OCI-LY7 (cell line): ENCODE measurements at regions not wholly inside any gene's neighbourhood (a gene's known extent, or its start where the extent isn't known, plus 50 kb on each side); places are given as distances from the start of the nearest gene placed in this dataset.

Experiments
- EZH2phosphoT487 ChIP-seq: fragments of 200-600 bp; sonication (generic); IDR thresholded peaks from 2 replicates; pipeline ENCODE4 v1.6.1; 2018; ENCODE audit warnings: low read depth, borderline replicate concordance, mild to moderate bottlenecking, mixed run types, antibody characterized with exemption, low read length, moderate library complexity, mixed read lengths
- TF ChIP-seq, protein P1 (sequence below): fragments of 200-600 bp; sonication (generic); conservative IDR thresholded peaks from 2 replicates; pipeline ENCODE4 v1.5.1; 2014; ENCODE audit warnings: mild to moderate bottlenecking, antibody characterized with exemption, low read length, moderate library complexity, mixed read lengths

DNA sequence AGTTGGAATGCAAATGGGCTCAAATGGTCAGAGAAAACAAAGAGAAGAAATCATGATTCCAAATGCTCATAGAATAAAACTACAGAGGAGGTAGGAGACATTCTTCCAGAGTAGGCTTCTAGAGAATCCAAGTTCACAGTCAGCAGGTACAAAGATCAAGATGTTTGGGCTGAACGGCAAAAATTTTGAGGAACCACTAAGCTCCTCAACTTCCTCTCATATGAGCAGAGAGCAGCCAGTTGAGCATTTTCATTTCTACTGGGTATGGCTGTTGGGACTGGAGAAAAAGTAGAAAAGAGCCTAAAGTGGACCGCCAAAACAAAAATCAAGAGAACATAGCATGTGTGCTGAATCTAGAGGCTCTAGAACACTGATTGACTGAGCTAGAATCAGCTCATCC lies 73.8 kb upstream of the ARID2 start:
- TF ChIP-seq, protein P1, sequence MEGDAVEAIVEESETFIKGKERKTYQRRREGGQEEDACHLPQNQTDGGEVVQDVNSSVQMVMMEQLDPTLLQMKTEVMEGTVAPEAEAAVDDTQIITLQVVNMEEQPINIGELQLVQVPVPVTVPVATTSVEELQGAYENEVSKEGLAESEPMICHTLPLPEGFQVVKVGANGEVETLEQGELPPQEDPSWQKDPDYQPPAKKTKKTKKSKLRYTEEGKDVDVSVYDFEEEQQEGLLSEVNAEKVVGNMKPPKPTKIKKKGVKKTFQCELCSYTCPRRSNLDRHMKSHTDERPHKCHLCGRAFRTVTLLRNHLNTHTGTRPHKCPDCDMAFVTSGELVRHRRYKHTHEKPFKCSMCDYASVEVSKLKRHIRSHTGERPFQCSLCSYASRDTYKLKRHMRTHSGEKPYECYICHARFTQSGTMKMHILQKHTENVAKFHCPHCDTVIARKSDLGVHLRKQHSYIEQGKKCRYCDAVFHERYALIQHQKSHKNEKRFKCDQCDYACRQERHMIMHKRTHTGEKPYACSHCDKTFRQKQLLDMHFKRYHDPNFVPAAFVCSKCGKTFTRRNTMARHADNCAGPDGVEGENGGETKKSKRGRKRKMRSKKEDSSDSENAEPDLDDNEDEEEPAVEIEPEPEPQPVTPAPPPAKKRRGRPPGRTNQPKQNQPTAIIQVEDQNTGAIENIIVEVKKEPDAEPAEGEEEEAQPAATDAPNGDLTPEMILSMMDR, result no peak
- no peak for TF ChIP-seq EZH2phosphoT487
